ENCODE measurements at regions not wholly inside any gene's neighbourhood (a gene's known extent, or its start where the extent isn't known, plus 50 kb on each side); places are given as distances from the start of the nearest gene placed in this dataset.
"Not testable (repeated sequence)": the region's sequence is repeated elsewhere in the genome, so short reads cannot be mapped to it uniquely, and the experiment has no call there.

DNA sequence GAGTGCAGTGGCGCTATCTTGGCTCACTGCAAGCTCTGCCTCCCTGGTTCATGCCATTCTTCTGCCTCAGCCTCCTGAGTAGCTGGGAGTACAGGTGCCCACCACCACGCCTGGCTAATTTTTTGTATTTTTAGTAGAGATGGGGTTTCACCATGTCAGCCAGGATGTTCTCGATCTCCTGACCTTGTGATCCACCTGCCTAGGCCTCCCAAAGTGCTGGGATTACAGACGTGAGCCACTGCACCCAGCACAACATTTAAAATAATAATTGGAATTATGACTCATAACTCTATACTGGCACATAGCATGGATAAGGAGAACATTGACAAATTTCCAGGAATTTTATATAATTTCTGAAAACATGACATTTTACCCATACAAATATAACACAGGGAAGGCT, 54.2 kb downstream of the DBET start:
- not testable (repeated sequence) for DNase-seq

GRCh38 chr4:190119474-190119873, 54.1 kb upstream of the DUX4 start:
- DNase-seq, result not testable (repeated sequence)

- peak; percentile 23 for DNase-seq
These were observed 53.5 kb upstream of the DUX4 start for GRCh38 chr4:190120111-190120514.

- DNase-seq, result peak; percentile 54
These were observed 53.0 kb upstream of the DUX4 start for GRCh38 chr4:190120537-190121001.

DNA sequence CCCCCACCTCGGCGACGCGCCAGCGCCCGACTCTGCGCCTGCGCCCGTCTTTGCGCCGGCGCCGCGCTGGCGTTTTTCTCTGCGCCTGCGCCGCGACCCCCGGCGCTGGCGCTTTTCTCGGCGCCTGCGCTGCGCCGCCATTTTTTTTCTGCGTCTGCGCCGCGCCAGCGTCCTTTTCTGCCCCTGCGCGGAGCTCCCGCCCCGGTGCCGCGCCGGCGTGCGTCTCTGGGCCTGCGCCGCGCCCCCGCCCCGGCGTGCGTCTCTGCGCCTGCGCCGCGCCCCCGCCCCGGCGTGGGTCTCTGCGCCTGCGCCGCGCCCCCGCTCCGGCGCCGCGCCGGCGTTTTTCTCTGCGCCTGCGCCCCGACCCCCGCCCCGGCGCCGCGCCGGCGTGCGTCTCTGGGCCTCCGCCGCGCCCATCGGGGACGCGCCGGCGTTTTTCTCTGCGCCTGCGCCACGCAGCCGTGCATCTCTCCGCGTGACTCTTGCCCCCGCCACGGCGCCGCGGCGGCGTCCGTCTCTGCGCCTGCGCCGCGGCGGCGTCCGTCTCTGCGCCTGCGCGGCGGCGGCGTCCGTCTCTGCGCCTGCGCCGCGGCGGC, 52.4 kb upstream of the DUX4 start:
- DNase-seq, result peak; percentile 9

DNA sequence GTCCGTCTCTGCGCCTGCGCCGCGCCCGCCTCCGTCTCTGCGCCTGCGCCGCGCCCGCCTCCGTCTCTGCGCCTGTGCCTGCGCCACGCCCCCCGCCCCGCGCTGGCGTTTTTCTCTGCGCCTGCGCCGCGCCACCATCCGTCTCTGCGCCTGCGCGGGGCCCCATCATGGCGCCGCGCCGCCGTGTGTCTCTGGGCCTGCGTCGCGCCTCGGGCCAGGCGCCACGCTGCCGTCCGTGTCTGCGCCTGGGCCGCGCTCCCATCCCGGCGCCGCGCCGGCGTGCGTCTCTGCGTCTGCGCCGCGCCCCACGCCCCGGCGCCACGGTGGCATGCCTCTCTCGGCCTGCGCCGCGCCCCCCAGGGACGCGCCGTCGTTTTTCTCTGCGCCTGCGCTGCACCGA, 51.8 kb upstream of the DUX4 start:
- peak; percentile 45 for DNase-seq

GRCh38 chr4:190122161-190123142, 51.1 kb upstream of the DUX4 start:
- DNase-seq, result peak; percentile 41
